ENCODE measurements at regions not wholly inside any gene's neighbourhood (a gene's known extent, or its start where the extent isn't known, plus 50 kb on each side); places are given as distances from the start of the nearest gene placed in this dataset.
"Not testable (repeated sequence)": the region's sequence is repeated elsewhere in the genome, so short reads cannot be mapped to it uniquely, and the experiment has no call there.

DNA sequence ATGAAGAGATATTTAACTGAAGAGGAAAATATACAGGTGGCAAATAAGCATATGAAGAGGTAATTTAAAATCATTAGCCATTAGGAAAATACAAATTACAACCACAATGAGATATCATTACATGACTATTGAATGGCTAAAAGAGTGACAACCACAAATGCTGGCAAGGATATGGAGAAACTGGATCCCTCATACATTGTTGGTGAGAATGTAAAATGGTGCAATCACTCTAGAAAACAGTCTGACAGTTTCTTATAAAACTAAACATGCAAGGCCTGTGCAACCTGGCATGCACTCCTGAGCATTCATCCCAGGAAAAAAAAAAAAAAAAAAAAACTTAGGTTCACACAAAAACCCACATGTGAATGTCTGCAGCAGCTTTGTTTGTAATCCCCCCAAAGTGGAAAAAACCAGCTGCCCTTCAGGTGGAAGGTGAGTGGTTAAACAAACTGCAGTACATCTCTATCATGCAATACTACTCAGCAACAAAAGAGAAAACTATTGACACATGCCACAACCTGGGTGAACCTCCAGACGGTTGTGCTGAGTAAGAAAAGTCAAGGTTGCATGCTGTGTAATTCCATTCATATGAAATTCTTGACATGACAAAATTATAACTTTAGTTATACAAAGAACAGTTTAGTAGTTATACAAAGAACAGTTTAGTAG, 189.2 kb upstream of the IRF2BP2 start:
- not testable (repeated sequence) for DNase-seq

- DNase-seq = not testable (repeated sequence)
Measured at GRCh38 chr1:234797216-234797615, 187.2 kb upstream of the IRF2BP2 start.

- not testable (repeated sequence) for DNase-seq
Measured at GRCh38 chr1:234796438-234796792, 186.4 kb upstream of the IRF2BP2 start.

GRCh38 chr1:234795711-234796437, 185.9 kb upstream of the IRF2BP2 start:
- not testable (repeated sequence) for DNase-seq

GRCh38 chr1:234795007-234795406, 185.0 kb upstream of the IRF2BP2 start:
- not testable (repeated sequence) for DNase-seq

- not testable (repeated sequence) for DNase-seq
Measured at GRCh38 chr1:234794452-234794851, 184.5 kb upstream of the IRF2BP2 start.

DNA sequence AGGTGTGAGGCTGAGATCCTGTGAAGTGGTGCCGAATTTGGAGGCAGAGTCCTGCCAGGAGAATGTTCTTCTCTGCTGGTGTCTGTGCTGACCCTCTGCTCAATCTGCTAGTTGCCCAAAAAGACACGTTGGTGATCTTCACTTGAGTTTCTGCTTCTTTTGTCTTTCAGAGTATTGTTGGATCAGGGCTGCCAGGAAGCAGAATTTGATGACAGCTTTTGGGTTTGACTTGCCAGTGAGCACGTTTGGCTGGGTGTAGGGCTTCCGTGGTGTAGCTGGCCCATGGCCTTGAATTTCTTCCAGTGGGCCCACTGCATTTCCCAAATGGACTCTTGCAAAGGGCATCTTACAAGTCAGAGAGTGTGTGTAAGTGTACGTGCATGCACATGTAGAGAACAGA, 183.9 kb upstream of the IRF2BP2 start:
- not testable (repeated sequence) for DNase-seq

GRCh38 chr1:234792221-234792864, 182.4 kb upstream of the IRF2BP2 start:
- DNase-seq = not testable (repeated sequence)

GRCh38 chr1:234791615-234792014, 181.6 kb upstream of the IRF2BP2 start:
- not testable (repeated sequence) for DNase-seq

GRCh38 chr1:234790333-234790732, 180.4 kb upstream of the IRF2BP2 start:
- not testable (repeated sequence) for DNase-seq

DNA sequence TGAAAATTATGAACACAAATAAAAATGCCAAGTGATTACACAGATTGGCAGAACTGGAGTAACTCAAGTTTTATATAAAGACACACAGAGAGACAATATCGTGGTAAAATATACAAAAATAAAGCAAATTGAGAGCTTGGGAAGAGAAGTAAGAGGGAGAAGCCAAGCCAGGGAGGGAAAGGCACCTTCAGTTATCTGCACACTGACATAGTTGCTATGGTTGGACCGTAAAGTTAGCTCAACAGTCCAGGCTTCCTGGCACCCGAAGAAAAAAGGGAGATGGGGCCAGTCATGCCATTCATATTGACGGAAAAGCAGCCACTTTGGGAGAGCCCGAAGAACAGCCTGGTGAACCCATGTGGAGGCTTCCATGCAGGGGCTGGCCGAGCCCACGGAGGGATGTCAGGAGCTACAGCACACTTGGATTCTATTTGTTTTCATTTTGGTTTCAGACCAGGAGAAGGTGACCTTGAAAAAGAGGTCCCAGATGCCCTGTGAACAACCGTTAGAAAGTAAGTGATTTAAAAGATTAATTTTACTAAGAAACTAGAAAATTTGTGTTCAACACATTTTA, 177.1 kb upstream of the IRF2BP2 start:
- not testable (repeated sequence) for DNase-seq

DNA sequence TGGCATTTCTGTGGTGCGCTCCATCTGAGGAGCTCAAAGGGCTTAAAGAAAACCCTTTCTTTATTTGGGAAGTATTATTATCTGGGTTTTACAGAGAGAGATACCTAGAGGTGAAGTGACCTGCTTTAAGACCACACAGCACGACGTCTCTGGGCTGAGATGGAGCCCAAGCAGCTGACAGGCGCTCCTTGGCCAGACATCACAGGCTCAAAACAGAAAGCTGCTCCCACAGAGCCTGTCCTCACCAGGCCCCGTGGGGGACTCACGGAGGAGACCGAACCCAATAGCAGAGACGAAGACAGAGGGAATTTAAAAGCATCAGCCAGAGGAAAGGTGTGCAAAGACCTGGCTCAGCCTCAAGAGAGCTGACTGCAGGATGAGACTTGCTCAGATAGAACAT, 175.9 kb upstream of the IRF2BP2 start:
- DNase-seq = not testable (repeated sequence)

DNA sequence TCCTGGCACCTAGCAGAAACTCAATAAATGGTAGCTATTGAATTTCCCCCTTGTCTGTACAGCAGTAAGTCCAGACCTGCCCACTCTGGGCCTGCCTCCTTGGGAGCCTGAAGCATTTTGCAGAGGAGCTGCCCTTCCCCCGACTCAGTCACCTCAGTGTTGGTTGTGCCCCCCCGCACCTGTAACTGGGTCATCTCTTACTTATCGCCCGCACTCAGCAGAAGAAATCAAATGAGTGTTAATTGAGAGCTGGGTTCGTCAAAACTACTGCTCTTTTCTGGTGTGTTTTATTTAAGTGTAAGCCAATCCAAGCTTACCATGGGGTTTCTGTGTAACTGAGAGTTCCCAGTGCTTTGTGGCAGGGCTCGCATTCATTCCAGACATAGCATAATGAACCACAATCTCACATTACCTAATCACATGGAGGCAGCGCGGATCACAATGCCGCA, 175.5 kb upstream of the IRF2BP2 start:
- not testable (repeated sequence) for DNase-seq

DNA sequence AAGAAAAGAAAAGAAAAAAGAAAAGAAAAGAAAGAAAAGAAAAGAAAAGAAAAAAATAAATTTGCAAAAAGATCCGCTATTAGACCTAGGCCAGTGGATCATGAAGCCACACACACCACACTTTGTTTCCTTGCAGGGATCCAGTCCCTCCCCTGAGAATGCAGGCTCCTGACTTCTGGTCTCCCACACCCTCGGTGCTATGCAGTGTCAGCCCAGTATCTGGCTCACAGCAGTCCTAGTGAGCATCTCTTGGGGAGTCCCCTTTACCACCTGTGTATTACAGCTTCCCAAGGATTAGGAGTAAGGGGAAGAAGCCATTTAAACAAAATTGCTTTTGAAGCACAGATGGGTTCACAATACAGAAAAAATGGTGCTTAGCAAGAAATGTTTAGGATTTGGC, 174.1 kb upstream of the IRF2BP2 start:
- DNase-seq = not testable (repeated sequence)

DNA sequence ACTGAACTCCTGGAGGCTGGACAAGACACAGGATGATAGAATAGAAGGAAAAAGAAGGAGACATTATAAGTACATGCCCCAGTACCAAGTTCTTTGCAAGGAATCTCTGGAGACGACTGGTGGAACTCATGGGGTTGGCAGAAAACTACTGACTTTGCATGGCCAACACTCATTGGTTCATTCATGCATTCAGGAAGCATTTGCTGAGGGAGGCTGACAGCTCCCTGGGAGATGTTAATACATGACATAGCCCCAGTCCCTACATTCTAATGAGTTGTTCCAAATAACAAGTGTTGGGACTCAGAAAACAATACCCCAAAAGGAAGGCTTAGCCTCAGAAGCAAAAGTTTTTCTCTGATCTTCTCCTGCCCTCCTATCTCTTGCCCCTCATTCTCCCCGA, 172.8 kb upstream of the IRF2BP2 start:
- no peak for DNase-seq

- no peak for DNase-seq
Measured at GRCh38 chr1:234782105-234782751, 172.2 kb upstream of the IRF2BP2 start.

- no peak for DNase-seq
Measured at GRCh38 chr1:234781241-234782065, 171.5 kb upstream of the IRF2BP2 start.

GRCh38 chr1:234780531-234781162, 170.7 kb upstream of the IRF2BP2 start:
- DNase-seq = no peak

GRCh38 chr1:234780112-234780511, 170.1 kb upstream of the IRF2BP2 start:
- no peak for DNase-seq

GRCh38 chr1:234779600-234779999, 169.6 kb upstream of the IRF2BP2 start:
- DNase-seq = not testable (repeated sequence)

DNA sequence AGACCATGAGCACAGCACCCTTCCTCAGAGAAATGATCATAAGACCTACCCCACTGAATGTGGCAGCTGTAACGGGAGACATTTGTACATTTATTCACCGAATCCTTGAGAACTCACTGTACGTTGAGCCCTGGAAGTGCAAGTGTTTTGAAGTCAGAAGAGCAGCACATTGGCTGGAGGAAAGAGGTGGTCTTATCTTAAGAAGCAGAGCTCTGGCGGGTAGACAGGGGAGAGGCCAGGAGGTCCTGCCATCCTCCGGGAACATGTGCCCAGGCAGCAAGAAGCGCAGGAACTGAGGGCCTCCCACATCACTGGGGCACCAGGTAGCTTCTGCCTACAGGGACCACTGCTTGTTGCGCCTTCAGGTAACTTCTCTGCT, 169.2 kb upstream of the IRF2BP2 start:
- no peak for DNase-seq

All from renal pelvis (tissue), 1 donor.